GM19468 (cell line): ENCODE measurements at regions not wholly inside any gene's neighbourhood (a gene's known extent, or its start where the extent isn't known, plus 50 kb on each side); places are given as distances from the start of the nearest gene placed in this dataset.

Source experiments
- ATAC-seq: cut with Tn5 transposase; IDR thresholded peaks from one replicate; pipeline ENCODE4 v1.9.1; 2021; ENCODE audit warnings: mild to moderate bottlenecking, moderate library complexity, moderate number of reproducible peaks; ENCODE audit not compliant: unreplicated experiment; ENCODE audit errors: extremely low read depth

DNA sequence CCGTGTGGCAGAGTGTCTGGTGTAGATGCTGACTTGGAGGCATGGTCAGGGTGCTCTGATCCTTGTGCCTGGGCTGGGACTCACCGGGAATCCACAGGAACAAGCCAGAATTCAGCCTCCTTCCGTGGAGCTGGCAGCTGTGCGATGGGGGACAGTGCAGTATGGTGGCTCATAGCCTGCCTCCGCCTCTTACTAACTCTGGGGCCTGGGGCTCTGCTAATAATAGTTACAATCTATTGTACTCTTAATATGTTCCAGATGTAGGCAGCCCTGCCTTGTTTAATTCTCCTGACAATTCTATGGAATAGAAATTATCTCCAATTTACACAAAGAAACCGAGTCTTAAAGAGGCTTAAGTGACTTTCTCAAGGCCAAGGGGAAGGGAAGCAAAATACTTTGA lies 77.6 kb downstream of the PCDH1 start:
- no peak for ATAC-seq

DNA sequence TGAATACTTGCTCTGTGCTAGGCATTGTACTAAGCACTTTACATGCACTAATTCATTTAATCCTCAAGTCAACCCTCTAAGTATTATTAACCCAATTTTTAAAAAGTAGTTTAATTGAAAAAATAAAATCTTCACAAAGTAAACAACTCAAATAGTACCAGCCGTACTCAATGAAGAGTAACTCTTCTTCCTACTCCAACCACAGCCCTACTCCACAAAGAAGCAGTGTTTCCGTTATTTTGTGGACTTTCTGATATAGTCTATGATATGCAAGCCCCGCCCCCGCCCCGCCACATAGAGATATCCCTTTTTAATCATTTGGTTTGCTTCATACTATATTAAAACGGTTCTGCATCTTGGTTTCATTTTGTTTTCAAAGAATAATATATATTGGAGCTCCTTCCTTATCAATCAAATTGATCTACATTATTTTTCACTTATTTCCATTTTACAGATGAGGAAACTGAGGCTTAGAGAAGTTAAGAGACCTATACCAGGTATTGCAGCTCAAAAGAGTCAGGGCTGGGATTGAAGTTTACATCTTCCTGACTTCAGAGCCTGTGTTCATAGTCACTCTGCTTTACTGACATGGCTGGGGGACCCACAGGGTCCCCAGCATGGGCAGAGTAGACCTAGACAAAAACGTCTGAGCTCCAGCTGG lies 78.6 kb downstream of the PCDH1 start:
- ATAC-seq: no peak

DNA sequence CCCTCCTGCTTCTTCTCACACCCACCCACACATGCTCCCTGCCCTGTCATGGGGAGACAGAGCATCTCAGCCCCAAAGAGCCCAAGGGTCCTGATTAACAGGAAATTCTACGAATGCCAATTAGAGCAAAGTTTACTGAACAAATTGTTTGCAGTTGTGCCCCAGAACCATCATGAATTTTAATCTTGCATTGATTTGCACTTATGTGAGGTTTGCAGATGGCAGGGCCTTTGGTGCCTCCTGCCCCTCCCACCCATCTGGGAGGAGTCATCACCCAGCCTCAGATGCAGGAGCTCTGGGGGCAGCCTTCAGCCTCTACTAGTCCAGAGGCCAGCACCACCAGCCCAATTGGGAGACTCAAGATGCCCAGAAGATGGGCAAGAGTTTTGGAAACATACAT lies 80.8 kb downstream of the PCDH1 start:
- no peak for ATAC-seq

DNA sequence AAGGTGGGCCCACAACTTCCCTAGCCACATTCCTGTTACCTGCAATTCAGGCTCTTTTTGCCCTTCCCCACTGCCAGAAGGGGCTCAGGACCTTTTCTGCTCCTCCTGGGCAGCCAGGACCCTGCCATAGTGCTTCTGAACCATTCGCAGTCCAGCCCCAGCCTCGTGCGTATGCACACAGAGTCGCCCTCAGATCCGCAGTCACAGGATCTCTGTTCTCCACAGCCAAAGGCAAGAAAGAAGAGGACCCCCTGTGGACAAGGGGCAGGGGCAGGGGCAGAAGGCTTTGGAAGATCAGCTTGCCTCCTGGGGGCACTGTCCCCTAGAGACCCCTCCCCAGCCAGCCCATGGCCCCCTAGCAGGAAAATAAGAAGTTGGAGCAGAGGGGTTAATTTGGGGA lies 82.8 kb downstream of the PCDH1 start:
- ATAC-seq: no peak

DNA sequence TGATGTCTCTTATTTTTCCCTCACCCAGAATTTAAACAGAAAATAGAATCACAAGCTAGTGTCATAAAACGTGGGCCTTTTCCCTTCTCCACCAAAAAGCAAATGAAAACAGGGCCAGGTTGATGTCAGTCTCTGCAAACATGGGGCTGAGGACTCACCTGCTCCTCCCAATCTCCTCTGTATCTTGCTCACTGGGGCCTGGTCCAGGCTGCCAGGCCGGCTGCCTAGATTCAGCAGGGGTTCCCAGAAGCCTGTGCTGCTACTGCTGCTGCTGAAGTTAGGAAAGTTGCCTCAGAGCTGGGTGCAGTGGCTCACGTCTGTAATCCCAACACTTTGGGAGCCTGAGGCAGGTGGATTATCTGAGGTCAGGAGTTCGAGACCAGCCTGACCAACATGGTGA lies 84.3 kb downstream of the PCDH1 start:
- ATAC-seq: no peak

DNA sequence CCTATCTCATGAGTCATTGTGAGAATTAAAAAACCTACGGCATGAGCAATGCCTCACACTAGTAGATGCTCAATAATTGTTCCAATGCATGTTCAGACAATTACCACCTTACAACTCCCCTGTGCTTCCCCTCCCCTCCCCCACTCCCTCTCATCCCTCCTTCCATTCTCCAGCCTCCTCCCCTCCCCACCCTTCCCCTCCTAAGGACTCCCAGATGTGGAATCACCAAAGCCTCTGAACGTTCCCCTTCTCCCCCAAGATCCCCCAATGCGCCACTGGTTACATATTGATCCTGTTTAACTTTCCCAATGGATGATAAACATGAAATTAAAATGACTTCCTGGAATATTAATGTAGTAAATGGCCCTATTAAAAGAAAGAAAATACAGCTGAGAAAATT lies 84.8 kb downstream of the PCDH1 start:
- ATAC-seq: no peak

DNA sequence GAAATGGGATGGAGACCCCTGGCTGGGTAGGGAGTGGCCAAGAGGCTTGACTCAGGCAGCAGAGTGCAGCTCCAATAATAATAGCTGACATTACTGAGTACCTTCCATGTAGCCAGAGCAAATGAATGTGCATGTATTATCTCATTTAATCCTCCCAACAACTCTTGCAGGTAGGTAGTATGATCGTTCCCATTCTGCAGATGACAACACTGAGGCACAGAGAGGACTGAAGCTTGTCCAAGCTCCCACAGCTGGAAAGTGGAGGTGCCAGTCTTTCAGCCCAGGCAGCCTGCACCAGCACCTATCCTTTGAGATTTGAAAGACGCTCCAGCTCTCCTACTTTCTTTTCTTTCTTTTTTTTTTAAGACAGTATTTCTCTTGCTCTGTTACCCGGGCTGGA lies 87.6 kb downstream of the PCDH1 start:
- no peak for ATAC-seq

DNA sequence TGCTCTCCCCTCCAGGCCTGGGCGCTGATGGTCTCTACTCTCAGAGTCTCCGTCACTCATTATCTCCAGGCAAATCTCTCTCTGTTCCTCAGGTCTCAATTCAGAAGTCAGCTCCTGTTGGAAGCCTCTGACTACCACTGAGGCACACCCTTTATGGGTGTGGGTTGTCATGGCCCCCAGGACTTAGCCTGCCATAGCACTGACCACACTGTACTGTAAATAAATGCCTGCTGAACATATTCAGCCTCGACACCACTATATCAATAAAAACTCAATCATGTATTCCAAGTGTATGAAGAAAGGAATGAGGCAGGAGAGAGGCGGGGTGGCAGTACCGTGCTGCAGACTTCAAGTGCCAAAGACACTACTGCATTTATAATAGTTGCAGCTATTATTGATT lies 88.9 kb downstream of the PCDH1 start:
- ATAC-seq: no peak

DNA sequence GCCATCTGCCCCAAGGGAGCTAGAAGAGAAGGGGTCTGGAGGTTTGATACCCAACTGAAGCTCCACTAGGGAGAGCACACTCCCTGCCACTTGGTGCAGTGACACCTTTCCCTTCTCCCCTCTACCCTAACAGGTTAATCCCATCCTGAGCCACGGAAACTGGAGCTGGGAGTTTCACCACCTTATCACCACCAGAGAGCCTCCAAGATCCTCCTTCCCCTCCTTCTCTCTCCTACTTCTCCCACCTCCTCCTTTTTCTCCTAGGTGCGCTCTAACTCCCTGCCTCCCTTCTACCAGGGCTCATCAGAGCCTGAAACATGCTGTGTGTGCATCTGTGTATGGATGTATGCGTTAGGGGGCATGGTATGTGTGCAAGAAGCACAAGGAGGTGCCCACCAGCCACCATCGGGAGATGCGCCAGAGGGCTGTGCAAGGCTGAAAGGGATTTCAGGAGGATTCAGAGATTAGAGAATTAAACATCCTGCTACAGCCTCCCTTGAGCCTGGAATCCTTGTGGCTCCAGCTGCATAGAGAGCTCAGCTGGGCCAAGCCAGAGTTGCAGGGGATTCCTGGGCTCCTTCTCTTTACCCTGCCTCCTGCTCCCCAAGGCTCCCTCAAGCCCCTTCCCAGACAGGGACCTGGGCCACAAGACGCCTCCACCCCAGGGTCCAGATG lies 89.8 kb downstream of the PCDH1 start:
- ATAC-seq: no peak

DNA sequence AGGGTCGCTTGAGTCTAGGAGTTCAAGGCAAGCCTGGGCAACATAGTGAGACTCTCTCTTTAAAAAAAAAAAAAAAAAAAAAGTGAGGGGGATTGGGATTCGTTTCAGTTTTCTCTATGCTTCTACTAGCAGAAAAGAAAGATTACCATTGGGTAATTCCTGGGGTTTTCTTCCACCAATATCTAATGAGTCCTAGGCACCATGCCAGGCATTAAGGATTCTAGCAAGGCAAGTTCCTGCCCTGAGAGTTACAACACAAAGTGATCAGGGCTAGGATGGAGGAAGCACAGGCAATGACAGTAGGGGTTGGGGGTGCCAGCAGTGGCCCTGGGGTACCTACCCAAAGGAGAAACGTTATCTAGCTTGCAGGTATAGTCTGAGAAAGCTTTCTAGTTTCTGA lies 90.8 kb downstream of the PCDH1 start:
- ATAC-seq: no peak

DNA sequence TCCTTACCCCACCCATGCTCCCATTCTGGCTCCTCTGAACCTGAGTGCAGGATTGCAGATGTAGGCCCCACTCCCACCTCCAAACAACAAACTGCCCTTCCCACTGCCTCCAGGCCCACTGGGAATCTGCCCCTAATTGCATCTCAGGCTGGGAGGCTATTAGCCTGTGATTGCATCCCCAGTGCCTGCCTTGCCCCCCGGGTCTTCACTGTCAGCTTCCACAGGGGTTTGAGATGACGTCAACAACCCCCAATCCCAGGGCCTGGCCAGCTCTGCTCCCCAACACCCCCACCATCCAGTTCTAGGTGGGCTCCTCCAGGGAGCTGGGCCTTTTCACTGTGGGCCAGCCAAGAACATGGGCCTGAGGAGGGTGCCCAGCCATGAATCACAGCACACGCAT lies 91.5 kb downstream of the PCDH1 start:
- no peak for ATAC-seq

DNA sequence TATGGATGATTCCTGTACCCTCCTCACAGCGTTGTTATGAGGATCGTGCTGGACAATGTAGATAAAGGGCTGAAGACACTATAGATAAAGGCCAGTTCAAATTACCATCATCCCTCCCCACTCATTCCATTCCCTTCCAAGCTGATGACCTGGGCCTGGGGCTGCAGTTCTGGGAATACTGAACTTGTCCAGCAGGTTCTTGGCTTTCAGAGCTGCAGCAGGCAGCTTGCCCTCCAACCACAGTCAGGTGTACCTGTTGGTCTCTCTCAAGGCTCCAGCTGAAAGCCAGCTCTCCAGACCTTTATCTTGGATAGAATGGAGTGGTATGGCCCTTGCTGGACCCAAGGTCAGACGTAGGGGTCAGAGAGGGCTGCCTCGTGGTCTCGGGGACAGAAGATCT lies 92.5 kb downstream of the PCDH1 start:
- no peak for ATAC-seq

DNA sequence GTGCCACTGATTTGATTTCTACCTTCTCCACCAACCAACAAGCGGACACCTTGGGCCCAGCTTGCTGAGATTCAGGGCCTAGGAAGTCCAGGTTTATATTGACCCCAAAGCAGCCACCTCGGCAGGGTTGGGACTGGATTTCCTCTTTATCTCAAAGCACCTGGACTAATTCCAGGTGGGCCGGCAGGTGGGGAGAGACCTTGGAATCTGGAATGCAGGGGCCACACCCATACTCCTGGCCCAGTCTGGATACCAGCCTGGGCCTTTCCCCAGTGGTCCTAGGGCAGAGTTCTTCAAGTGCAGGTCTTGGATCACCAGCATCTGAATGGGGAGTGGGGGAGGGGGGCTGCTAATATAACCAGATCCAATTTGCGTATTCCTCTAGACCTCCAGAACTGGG lies 93.1 kb downstream of the PCDH1 start:
- no peak for ATAC-seq

DNA sequence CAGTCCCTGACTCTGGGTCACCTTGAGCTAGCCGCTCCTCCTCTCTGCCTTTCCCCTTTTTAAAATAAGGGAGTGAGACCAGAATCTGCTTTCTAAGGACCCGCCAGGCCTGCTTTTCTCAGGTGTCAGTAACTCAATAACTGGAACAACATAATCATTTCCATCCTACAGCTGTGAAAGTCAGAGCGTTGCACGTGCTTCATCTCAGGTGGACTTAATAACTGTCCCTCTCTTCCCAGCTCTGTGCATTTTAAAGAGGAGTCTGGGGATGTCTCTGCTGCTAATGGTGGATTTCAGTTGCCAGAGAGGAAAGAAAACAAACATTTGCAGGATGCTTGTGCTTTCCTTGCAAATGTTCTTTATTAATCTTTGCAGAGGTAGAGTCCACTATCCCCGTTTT lies 93.7 kb downstream of the PCDH1 start:
- ATAC-seq: no peak

DNA sequence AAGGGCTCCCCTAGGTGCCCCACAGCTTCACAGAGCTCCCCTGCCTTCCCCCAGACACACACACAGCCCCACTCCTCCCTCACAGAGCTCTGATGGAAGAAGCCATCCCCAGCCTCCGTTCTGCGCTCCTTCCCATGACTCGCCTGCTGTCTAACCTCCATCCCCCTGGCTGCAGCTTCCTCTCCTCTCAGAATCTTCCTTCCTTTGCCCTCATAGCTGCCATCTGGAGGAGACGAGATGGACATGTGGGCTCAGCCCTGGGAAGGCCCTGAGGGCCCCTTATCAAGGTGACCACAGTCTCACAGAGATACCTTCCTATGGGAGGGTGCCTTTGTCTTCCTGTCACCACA lies 94.3 kb downstream of the PCDH1 start:
- no peak for ATAC-seq

DNA sequence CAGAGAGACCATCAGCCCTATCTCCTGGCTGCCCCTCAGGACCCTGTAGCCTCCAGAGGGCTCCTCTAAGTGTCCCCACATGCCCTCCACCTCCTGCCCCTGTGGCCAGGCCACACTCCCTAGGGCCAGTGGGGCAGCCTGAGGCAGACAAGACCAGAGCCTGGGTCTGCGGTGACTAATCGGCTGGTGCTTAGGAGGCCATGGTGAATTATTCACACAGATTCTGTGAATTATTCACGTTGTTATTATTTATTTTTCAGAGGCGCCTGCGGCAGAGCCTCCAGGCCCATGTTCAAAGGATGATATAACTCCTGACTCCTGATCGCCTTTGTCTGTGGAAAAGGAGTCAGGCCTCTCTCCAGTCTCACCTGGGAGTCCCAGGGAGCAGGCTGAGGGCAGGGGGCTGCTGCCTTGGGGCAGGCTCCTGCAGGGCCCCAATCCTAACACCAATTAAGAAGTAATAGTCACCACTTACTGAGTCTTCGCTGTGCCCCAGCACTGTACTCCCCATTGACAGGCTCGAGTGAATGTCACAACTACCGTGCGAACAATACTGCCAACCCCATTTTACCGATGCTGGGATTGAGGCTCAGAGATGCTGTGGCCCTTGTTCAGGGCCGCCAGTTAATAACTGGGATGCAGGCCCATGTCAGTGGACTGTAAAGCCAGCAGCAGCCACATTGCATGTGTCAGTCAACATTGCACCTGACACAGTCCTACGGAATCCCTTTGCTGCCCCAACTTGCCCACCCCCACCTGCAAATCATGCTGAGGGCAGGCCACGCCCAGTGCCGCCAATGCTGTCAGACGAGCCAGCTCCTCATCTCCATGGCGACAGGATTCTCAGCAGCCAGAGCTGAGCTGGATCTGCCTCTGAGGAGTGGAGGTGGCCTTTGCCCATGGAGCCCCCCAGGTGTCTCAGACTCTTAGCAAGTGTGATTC lies 94.9 kb downstream of the PCDH1 start:
- ATAC-seq: no peak

DNA sequence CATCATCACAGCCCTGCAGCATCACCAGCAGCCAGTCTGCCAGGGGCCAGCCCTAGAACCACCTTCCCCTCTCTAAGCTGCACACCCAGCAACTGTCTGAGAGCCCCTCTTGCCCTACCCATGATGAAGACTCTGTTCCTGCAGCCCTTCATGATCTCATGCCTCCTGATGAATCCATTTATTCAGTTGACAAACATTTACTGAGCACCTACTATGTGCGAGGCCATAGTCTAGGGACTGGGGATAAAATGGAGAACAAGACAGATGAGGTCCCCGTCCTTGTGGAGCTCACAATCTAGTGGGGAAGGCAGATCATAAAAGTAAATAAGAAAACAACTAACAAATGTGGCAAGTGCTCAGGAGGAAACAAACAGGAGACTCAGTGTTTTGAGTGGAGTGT lies 96.3 kb downstream of the PCDH1 start:
- no peak for ATAC-seq

DNA sequence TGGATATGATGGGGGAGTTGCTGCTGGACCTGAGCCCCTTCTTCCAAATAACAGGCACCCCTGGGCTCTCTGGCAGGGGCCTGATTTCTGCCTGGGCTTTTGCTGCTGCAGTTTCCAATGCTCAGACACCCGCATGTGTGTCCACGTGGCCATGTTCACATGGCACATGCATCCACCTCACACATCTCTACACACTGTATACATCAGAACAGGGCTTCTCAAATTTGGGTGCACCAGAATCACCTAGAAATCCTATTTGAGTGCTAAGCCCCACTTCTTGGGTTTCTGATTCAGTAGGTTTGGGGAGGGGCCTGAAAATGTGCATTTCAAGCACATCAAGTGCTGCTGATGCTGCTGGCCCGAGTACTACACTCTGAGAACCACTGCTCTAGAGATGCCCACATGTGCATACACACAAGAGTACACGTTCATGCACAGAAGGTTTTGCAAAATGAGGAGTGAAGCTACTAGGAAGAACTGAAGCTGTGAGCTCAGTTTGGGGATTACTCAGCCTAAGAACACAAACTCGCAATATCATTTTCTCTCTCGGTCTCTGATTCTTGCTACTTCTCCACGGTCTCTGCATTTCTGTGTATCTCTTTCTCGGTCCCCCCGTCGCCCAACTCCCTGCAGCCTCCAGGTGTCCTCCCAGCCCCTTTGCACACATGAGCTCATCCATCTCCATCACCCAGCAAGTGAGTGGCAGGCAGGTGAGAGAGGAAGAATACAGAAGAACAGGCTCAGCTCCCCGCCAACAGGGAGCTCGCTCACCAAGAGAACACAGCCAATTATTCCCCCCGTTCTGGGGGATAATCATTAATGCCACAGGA lies 97.0 kb downstream of the PCDH1 start:
- no peak for ATAC-seq

DNA sequence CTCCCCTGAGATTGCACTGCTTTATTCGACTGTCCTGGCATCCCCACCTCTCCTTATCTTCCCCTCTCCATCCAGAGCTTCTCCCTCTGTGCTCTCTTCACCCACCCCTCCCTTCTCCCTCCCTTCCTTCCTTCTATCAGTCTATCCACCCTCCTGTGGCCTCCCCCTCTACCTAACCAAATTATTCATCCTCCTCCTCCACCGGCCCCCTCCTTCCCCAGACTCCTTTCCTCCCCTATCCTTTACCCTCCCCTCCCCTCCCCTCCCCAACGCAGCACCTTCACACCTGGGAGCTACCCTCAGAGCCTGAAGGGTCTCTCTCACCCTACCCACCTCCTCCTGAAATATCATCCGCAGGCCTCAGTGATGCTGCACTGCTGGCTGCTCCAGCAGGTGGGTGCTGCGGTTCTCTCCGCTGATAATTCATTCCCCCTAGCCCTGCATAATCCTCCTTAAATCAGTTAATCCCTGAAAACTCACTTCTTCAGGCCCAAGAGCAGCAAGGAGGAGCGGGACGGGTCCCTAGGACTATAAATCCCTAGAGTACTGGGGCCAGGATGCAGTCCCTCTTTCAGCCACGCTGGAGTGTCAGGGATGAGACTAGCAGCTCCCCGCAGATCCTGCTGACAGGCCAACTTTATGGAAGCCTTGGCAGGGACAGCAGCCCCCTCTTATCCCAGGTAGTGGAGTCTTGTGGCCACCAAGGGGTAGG lies 97.8 kb downstream of the PCDH1 start:
- ATAC-seq: no peak

DNA sequence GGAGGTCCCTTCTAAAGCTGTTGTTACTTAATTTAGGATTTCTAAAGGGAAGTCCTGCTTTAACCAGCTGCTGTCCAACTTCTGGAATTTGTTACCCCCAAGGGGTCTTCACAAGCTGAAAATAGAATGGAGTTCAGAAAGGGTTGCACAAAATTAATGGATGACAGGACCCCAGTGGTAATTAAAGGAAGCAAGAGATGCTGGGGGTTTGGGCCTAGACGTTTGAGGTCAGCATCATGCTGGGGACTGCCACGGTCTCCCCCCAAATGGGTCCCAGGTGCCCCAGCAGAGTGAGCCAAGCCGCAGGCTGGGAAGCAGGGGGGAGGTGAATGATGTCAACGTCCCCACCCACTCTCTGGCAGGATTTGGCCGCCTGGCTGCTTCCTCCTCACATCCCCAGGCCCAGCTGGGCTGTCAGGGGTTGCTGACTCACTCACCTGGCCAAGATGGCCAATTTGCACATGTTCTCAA lies 97.5 kb upstream of the ARAP3 start:
- no peak for ATAC-seq
